ENCODE measurements at regions not wholly inside any gene's neighbourhood (a gene's known extent, or its start where the extent isn't known, plus 50 kb on each side); places are given as distances from the start of the nearest gene placed in this dataset.

DNA sequence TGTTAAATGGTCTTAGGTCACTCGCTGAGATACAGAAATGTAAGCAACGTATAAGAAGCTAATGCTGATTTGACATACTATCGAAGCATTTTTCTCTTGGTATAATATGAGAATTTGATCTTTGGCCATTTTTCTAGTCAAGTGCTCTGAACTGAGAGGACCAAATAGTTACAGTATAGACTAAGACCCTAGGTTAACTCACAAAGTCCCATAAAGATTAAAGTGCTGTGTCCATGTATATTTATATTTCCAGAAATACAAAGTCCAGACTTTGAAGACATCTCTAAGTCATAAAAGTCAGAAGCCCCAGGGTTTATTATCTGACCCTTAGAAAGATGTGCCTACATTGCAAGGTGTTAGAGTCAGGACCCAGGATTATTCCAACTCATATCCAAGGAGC, 752.4 kb upstream of the COX7C start:
- Histone ChIP-seq H3K9ac (ENCODE audit: extremely low read depth, insufficient read length, low read length) (no peak overlapping the region), H3K4me1 (ENCODE audit: insufficient read depth, low read length) (no peaks in the 10 kb centered on the region), H2BK120ac (ENCODE audit: low read depth, low read length, poor library complexity, severe bottlenecking) (no peak overlapping the region), H4K5ac (ENCODE audit: insufficient read length, low read depth, low read length) (no peak overlapping the region), H2AFZ (ENCODE audit: low read length) (no peak overlapping the region), H3K23me2 (ENCODE audit: insufficient read length, low read depth, low read length, poor library complexity, severe bottlenecking) (no peaks in the 10 kb centered on the region), H2BK5ac (ENCODE audit: insufficient read length, low read length) (no peak overlapping the region), H4K8ac (replicated peaks; ENCODE audit: insufficient read length, low read depth, low read length) (no peak overlapping the region), H3K4me2 (ENCODE audit: insufficient read depth, insufficient read length, low read length) (no peak overlapping the region), H2BK12ac (ENCODE audit: insufficient read length, low read depth, low read length) (no peak overlapping the region), H3K27ac (ENCODE audit: insufficient read length, low read depth, low read length) (no peak overlapping the region), H4K91ac (ENCODE audit: insufficient read length, low read depth, low read length) (no peak overlapping the region), H3K4ac (ENCODE audit: low read depth, low read length) (no peak overlapping the region), H3K23ac (ENCODE audit: insufficient read length, low read depth, low read length) (no peak overlapping the region), H3K79me2 (ENCODE audit: insufficient read depth, low read length) (no peaks in the 10 kb centered on the region), H2BK20ac (ENCODE audit: low read depth, low read length, poor library complexity, severe bottlenecking) (no peak overlapping the region), H4K20me1 (ENCODE audit: control insufficient read depth, insufficient read depth, insufficient read length) (no peaks in the 10 kb centered on the region), H2BK15ac (ENCODE audit: low read depth, low read length) (no peak overlapping the region), H2AK5ac (ENCODE audit: insufficient read length, low read length) (no peak overlapping the region), H3K14ac (ENCODE audit: insufficient read depth, low read length) (no peak overlapping the region), H3K79me1 (ENCODE audit: insufficient read depth, low read depth, low read length, poor library complexity, severe bottlenecking) (no peaks in the 10 kb centered on the region), H3K9me3 (ENCODE audit: control insufficient read depth, low read depth, low read length) (no peaks in the 10 kb centered on the region), H3K56ac (ENCODE audit: insufficient read length, low read depth, low read length) (no peak overlapping the region), H3K27me3 (ENCODE audit: insufficient read depth, low read length) (no peaks in the 10 kb centered on the region), H3T11ph (ENCODE audit: low read length) (no peak overlapping the region), H3K18ac (ENCODE audit: insufficient read length, low read depth, low read length) (no peak overlapping the region)
- H3K4me3 Mint-ChIP-seq = no peak overlapping the region
- peaks cover 0 to 3% of the 10 kb centered on the region in 2 experiments; a peak in 1 of 4 replicates for H3K4me1 Mint-ChIP-seq
- H3K27me3 Mint-ChIP-seq (ENCODE audit: low read depth) = no peaks in the 10 kb centered on the region
- DNase-seq = no peak
- H3K36me3 Mint-ChIP-seq (ENCODE audit: insufficient read depth in 1 of 3, low read depth in 3 of 3) = no peaks in the 10 kb centered on the region; a peak in 1 of 7 replicates
- no CpG with 5 or more reads among the region's 3 CpGs for WGBS (ENCODE audit: extremely low coverage, insufficient read length, low lambda C conversion rate)
- H3K9me3 Mint-ChIP-seq = no peaks in the 10 kb centered on the region; a peak in 1 of 5 replicates
- TF ChIP-seq, protein P1, sequence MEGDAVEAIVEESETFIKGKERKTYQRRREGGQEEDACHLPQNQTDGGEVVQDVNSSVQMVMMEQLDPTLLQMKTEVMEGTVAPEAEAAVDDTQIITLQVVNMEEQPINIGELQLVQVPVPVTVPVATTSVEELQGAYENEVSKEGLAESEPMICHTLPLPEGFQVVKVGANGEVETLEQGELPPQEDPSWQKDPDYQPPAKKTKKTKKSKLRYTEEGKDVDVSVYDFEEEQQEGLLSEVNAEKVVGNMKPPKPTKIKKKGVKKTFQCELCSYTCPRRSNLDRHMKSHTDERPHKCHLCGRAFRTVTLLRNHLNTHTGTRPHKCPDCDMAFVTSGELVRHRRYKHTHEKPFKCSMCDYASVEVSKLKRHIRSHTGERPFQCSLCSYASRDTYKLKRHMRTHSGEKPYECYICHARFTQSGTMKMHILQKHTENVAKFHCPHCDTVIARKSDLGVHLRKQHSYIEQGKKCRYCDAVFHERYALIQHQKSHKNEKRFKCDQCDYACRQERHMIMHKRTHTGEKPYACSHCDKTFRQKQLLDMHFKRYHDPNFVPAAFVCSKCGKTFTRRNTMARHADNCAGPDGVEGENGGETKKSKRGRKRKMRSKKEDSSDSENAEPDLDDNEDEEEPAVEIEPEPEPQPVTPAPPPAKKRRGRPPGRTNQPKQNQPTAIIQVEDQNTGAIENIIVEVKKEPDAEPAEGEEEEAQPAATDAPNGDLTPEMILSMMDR (conservative IDR thresholded peaks at IDR 0.05) = no peak
- no peak overlapping the region for H3K27ac Mint-ChIP-seq

Data from H9 (cell line).